ENCODE measurements at regions not wholly inside any gene's neighbourhood (a gene's known extent, or its start where the extent isn't known, plus 50 kb on each side); places are given as distances from the start of the nearest gene placed in this dataset.
A peak's percentile ranks its signal among the peaks of the same experiment; 100 is the strongest.
"Not testable (repeated sequence)": the region's sequence is repeated elsewhere in the genome, so short reads cannot be mapped to it uniquely, and the experiment has no call there.

GRCh38 chrX:3994315-3994714 is 280.9 kb upstream of the PRKX start:
- no peak for DNase-seq (ENCODE audit: extremely low read depth, low read depth)
- TF ChIP-seq, protein P1, sequence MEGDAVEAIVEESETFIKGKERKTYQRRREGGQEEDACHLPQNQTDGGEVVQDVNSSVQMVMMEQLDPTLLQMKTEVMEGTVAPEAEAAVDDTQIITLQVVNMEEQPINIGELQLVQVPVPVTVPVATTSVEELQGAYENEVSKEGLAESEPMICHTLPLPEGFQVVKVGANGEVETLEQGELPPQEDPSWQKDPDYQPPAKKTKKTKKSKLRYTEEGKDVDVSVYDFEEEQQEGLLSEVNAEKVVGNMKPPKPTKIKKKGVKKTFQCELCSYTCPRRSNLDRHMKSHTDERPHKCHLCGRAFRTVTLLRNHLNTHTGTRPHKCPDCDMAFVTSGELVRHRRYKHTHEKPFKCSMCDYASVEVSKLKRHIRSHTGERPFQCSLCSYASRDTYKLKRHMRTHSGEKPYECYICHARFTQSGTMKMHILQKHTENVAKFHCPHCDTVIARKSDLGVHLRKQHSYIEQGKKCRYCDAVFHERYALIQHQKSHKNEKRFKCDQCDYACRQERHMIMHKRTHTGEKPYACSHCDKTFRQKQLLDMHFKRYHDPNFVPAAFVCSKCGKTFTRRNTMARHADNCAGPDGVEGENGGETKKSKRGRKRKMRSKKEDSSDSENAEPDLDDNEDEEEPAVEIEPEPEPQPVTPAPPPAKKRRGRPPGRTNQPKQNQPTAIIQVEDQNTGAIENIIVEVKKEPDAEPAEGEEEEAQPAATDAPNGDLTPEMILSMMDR (IDR thresholded peaks at IDR 0.05; ENCODE audit: low read depth, low read length), result no peak

GRCh38 chrX:3990569-3990968 is 277.1 kb upstream of the PRKX start:
- TF ChIP-seq, protein P1 (IDR thresholded peaks at IDR 0.05; ENCODE audit: low read depth, low read length), result no peak
- DNase-seq (ENCODE audit: extremely low read depth, low read depth), result no peak

- DNase-seq (ENCODE audit: extremely low read depth, low read depth), result not testable (repeated sequence)
Observed at GRCh38 chrX:3972104-3972858, 258.8 kb upstream of the PRKX start.

DNA sequence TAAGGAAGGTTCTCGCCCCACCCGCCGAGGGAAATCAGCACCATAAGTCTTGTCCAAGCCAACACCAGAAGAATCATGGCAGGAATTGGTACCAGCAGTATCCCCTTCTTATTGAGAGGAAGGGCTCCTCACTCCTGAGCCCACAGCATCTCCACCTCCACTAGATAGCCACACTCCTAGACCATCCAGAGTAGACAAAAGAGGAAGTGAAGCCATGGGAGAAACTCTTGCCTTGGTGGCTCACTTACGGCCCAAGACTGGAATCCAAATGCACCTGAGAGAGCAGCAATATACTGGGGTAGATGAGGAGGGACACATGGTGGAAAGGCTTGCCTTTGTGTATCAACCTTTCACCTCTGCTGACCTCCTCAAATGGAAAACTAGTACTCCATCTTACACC is 255.3 kb upstream of the PRKX start:
- TF ChIP-seq, protein P1 (IDR thresholded peaks at IDR 0.05; ENCODE audit: low read depth, low read length), result no peak
- DNase-seq (ENCODE audit: extremely low read depth, low read depth), result no peak

DNA sequence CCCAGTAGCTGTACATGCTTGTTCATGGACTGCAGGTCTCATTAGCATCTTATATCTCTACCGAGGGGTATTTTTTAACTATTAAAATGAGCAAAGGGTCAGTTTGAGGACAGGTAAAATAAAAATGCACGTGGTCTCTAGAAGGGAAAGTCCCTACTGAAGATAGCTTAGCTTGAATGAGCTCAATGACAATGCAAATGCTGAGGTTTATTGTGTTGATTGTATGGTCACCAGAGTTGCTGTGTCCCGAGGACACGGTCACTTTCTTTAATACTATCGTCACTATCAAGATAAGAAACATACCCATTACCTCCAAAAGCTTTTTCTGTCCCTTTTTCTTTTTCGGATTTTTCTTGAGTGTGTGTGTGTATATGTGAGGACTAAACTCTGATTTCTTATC is 250.5 kb upstream of the PRKX start:
- TF ChIP-seq, protein P1 (IDR thresholded peaks at IDR 0.05; ENCODE audit: low read depth, low read length), result no peak
- DNase-seq (ENCODE audit: extremely low read depth, low read depth), result no peak

DNA sequence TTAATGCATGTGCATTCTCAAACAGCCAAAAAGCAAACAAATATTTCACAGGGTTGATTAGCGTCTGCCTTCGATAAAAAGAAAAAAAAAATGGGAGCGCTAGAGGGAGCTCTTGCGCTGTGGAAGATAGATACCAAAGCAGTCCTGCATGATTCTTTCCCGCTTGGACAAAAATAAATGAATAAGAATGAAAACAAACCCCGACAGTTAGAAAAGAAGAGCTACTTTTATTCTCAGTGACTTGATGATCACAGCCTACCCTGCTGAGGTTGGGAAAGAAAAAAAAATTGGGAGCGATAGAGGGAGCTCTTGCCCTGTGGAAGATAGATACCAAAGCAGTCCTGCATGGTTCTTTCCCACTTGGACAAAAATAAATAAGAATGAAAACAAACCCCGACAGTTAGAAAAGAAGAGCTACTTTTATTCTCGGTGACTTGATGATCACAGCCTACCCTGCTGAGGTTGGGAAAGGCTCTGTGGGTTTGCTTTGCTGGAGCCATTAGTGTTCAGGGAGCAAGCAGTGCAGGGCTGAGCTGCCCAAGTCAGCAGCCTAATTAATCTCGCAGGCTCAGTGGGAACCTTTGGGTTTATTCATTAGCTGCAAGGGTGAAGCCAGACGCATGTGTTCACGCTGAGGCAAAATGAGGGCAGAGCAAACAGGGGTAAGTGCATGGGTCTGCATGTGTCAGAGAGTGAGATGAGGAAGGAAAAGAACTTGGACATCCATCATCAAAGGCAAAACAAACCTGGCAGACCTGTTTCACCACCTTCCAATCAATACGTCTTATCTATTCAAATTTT is 249.3 kb upstream of the PRKX start:
- DNase-seq (ENCODE audit: extremely low read depth, low read depth), result no peak
- TF ChIP-seq, protein P1 (IDR thresholded peaks at IDR 0.05; ENCODE audit: low read depth, low read length), result peak; percentile 57

DNA sequence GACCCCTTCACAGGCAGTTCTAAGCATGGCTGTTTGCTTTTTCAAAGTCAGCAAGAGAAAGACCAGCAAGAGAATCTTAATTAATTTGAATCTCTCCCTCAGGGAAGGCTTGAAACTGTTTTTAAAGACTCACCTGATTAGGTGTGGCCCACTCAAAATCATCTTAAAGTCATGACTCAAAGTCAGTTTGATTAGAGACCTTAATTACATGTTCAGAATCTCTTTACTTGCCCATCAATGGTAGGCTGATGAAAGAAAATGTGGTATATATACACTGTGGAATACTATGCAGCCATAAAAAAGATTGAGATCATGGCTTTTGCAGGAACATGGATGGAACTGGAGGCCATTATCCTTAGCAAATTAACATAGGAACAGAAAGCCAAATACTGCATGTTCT is 247.5 kb upstream of the PRKX start:
- DNase-seq (ENCODE audit: extremely low read depth, low read depth), result no peak
- TF ChIP-seq, protein P1 (IDR thresholded peaks at IDR 0.05; ENCODE audit: low read depth, low read length), result no peak

Measured in AG09319 (cell line).